WTC11 (cell line): ENCODE measurements at regions not wholly inside any gene's neighbourhood (a gene's known extent, or its start where the extent isn't known, plus 50 kb on each side); places are given as distances from the start of the nearest gene placed in this dataset.

Experiments
- JUN ChIP-seq: sonication (generic); formaldehyde crosslinking; IDR thresholded peaks from 2 replicates; pipeline ENCODE4 v1.8.0; 2023; ENCODE audit warnings: mild to moderate bottlenecking, missing genetic modification reagents
- TF ChIP-seq, protein P1 (sequence below): sonication (generic); formaldehyde crosslinking; IDR thresholded peaks from 2 replicates; pipeline ENCODE4 v1.8.0; 2022; ENCODE audit warnings: missing genetic modification reagents

DNA sequence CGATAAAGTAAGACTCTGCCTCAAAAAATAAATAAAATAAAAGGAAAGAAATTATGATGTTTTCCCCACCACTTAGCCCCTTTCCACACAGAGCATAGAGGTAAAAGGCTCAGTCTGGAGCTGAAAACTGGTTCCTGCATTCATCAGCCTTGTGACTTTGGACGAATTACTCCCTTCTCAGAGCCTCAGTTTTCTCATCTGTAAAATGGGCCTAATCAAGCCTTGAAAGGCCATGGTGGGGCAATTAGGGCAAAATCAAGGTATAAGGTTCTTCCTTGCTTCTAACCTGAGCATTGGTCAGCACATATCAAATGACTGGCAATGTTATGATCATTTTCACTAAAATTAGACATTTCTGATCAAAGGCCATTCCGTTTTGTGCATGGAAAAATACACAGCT lies 417.7 kb downstream of the MN1 start:
- TF ChIP-seq, protein P1, sequence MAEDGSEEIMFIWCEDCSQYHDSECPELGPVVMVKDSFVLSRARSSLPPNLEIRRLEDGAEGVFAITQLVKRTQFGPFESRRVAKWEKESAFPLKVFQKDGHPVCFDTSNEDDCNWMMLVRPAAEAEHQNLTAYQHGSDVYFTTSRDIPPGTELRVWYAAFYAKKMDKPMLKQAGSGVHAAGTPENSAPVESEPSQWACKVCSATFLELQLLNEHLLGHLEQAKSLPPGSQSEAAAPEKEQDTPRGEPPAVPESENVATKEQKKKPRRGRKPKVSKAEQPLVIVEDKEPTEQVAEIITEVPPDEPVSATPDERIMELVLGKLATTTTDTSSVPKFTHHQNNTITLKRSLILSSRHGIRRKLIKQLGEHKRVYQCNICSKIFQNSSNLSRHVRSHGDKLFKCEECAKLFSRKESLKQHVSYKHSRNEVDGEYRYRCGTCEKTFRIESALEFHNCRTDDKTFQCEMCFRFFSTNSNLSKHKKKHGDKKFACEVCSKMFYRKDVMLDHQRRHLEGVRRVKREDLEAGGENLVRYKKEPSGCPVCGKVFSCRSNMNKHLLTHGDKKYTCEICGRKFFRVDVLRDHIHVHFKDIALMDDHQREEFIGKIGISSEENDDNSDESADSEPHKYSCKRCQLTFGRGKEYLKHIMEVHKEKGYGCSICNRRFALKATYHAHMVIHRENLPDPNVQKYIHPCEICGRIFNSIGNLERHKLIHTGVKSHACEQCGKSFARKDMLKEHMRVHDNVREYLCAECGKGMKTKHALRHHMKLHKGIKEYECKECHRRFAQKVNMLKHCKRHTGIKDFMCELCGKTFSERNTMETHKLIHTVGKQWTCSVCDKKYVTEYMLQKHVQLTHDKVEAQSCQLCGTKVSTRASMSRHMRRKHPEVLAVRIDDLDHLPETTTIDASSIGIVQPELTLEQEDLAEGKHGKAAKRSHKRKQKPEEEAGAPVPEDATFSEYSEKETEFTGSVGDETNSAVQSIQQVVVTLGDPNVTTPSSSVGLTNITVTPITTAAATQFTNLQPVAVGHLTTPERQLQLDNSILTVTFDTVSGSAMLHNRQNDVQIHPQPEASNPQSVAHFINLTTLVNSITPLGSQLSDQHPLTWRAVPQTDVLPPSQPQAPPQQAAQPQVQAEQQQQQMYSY = no peak
- no peak for TF ChIP-seq JUN (CRISPR knock-in tag)
